Keratinocyte (primary cell): ENCODE measurements at regions not wholly inside any gene's neighbourhood (a gene's known extent, or its start where the extent isn't known, plus 50 kb on each side); places are given as distances from the start of the nearest gene placed in this dataset.

Experiments used
- CTCF ChIP-seq, 3 experiments: IDR thresholded peaks in 1 of 3; conservative IDR thresholded peaks in 1 of 3; optimal IDR thresholded peaks in 1 of 3; 2 replicates in 2 of 3; 3 replicates in 1 of 3; pipeline versions ENCODE3 to v1.5.1; 2011; ENCODE audit warnings: low read length in 3 of 3, mild to moderate bottlenecking in 3 of 3, moderate library complexity in 2 of 3, control low read depth in 1 of 3, inconsistent platforms in 1 of 3; ENCODE audit not compliant: insufficient read depth in 2 of 3; ENCODE audit errors: extremely low read depth in 1 of 3
- EZH2 ChIP-seq: IDR thresholded peaks from one replicate; pipeline ENCODE4 v1.6.1; 2012; ENCODE audit warnings: inconsistent platforms, mild to moderate bottlenecking, low read length, moderate library complexity

DNA sequence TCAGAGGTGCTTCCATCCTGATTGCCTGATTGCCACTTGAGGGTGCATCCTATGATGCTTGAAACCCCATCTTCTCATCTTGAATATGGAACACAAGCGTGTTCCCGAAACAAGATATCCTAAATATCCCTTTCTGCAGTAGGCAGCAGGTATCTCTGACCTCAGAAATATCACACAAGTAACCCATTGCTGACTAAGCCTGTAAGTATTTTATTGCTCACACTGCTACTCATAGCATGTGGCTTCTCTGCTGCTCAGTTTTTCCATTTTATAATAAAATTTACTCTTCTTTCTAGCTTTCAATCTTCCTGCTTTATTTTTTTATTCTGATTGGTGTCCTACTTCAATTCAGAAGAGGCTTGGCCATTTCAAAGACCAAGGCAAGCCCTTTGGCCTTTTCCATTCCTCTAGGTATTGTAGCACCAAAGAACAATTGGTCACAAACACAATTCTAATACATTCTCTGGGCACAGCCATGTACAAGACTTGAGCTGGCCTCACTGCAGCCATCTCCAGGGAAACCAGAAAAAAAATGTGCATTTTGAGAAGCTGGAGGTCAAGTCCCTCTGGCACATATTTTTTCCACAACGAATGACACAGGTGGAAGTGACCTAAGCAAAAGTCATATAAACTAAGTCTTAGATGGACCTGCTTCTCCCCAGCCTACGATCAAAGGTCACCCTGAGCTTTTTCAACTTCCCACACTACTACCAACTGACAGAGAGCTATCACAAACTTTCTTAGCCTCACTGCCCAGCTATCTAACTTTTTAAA is 107.0 kb downstream of the OR13H1 start:
- TF ChIP-seq CTCF (optimal IDR thresholded peaks at IDR 0.05 in 1 of 3, IDR thresholded peaks at IDR 0.05 in 1 of 3, conservative IDR thresholded peaks at IDR 0.05 in 1 of 3; ENCODE audit: extremely low read depth in 1 of 3, insufficient read depth in 2 of 3, low read length in 3 of 3): no peak
- no peak for TF ChIP-seq EZH2
